ENCODE measurements at regions not wholly inside any gene's neighbourhood (a gene's known extent, or its start where the extent isn't known, plus 50 kb on each side); places are given as distances from the start of the nearest gene placed in this dataset.

- no peaks in the 10 kb centered on the region for H3K36me3 ChIP-seq (replicated peaks; ENCODE audit: low read depth, low read length)
- TF ChIP-seq EZH2phosphoT487 (IDR thresholded peaks at IDR 0.05; ENCODE audit: low read depth) (no peak), CTCF (IDR thresholded peaks at IDR 0.05; ENCODE audit: low read depth, low read length) (no peak)
- H3K27me3 ChIP-seq (ENCODE audit: low read depth, low read length), result peaks cover 22% of the 10 kb centered on the region; the same call in 1 of the 2 replicates
- no peaks in the 10 kb centered on the region for H3K9me3 ChIP-seq (ENCODE audit: insufficient read depth, low read length)
- H3K9ac ChIP-seq (ENCODE audit: low read length), result no peak overlapping the region
- H3K4me1 ChIP-seq (ENCODE audit: low read length), result no peaks in the 10 kb centered on the region
- H3K4me2 ChIP-seq (ENCODE audit: low read length), result no peak overlapping the region
- no peaks in the 10 kb centered on the region for H4K20me1 ChIP-seq (ENCODE audit: insufficient read depth, low read length)
- H2AFZ ChIP-seq (ENCODE audit: low read depth, low read length), result no peak overlapping the region
- no peaks in the 10 kb centered on the region for H3K79me2 ChIP-seq (ENCODE audit: low read length)
- H3K27ac ChIP-seq (ENCODE audit: low read length), result no peak overlapping the region
- no peak overlapping the region for H3K4me3 ChIP-seq (ENCODE audit: low read length)
These were observed 50.5 kb upstream of the DLX2 start for GRCh38 chr2:172153156-172153555.

- Histone ChIP-seq H3K27ac (ENCODE audit: low read length) (no peak overlapping the region), H3K79me2 (ENCODE audit: low read length) (no peaks in the 10 kb centered on the region), H3K9me3 (ENCODE audit: insufficient read depth, low read length) (no peaks in the 10 kb centered on the region), H4K20me1 (ENCODE audit: insufficient read depth, low read length) (no peaks in the 10 kb centered on the region), H2AFZ (ENCODE audit: low read depth, low read length) (no peak overlapping the region), H3K36me3 (replicated peaks; ENCODE audit: low read depth, low read length) (no peaks in the 10 kb centered on the region), H3K4me1 (ENCODE audit: low read length) (no peaks in the 10 kb centered on the region), H3K27me3 (ENCODE audit: low read depth, low read length) (peaks cover 22% of the 10 kb centered on the region; the same call in 1 of the 2 replicates), H3K9ac (ENCODE audit: low read length) (no peak overlapping the region), H3K4me2 (ENCODE audit: low read length) (no peak overlapping the region), H3K4me3 (ENCODE audit: low read length) (no peak overlapping the region)
- TF ChIP-seq EZH2phosphoT487 (IDR thresholded peaks at IDR 0.05; ENCODE audit: low read depth) (no peak), CTCF (IDR thresholded peaks at IDR 0.05; ENCODE audit: low read depth, low read length) (no peak)
These were observed 51.1 kb upstream of the DLX2 start for GRCh38 chr2:172153757-172154156.

GRCh38 chr2:172155752-172156151 lies 53.1 kb upstream of the DLX2 start:
- Histone ChIP-seq H3K79me2 (ENCODE audit: low read length) (no peaks in the 10 kb centered on the region), H4K20me1 (ENCODE audit: insufficient read depth, low read length) (no peaks in the 10 kb centered on the region), H3K36me3 (replicated peaks; ENCODE audit: low read depth, low read length) (no peaks in the 10 kb centered on the region), H3K27ac (ENCODE audit: low read length) (no peak overlapping the region), H2AFZ (ENCODE audit: low read depth, low read length) (no peak overlapping the region), H3K9me3 (ENCODE audit: insufficient read depth, low read length) (no peaks in the 10 kb centered on the region), H3K9ac (ENCODE audit: low read length) (no peak overlapping the region), H3K4me1 (ENCODE audit: low read length) (no peaks in the 10 kb centered on the region), H3K27me3 (ENCODE audit: low read depth, low read length) (peaks cover 22% of the 10 kb centered on the region; the same call in 1 of the 2 replicates), H3K4me2 (ENCODE audit: low read length) (no peak overlapping the region), H3K4me3 (ENCODE audit: low read length) (no peak overlapping the region)
- no peak for TF ChIP-seq CTCF (IDR thresholded peaks at IDR 0.05; ENCODE audit: low read depth, low read length)
- no peak for TF ChIP-seq EZH2phosphoT487 (IDR thresholded peaks at IDR 0.05; ENCODE audit: low read depth)

- no peak for TF ChIP-seq EZH2phosphoT487 (IDR thresholded peaks at IDR 0.05; ENCODE audit: low read depth)
- TF ChIP-seq CTCF (IDR thresholded peaks at IDR 0.05; ENCODE audit: low read depth, low read length), result no peak
- Histone ChIP-seq H3K4me1 (ENCODE audit: low read length) (no peaks in the 10 kb centered on the region), H3K9ac (ENCODE audit: low read length) (no peak overlapping the region), H2AFZ (ENCODE audit: low read depth, low read length) (no peak overlapping the region), H4K20me1 (ENCODE audit: insufficient read depth, low read length) (no peaks in the 10 kb centered on the region), H3K9me3 (ENCODE audit: insufficient read depth, low read length) (no peaks in the 10 kb centered on the region), H3K79me2 (ENCODE audit: low read length) (no peaks in the 10 kb centered on the region), H3K27me3 (ENCODE audit: low read depth, low read length) (peaks cover 10% of the 10 kb centered on the region; the same call in 1 of the 2 replicates), H3K4me2 (ENCODE audit: low read length) (no peak overlapping the region), H3K27ac (ENCODE audit: low read length) (no peak overlapping the region), H3K36me3 (replicated peaks; ENCODE audit: low read depth, low read length) (no peaks in the 10 kb centered on the region), H3K4me3 (ENCODE audit: low read length) (no peak overlapping the region)
These were observed 58.1 kb upstream of the DLX2 start for GRCh38 chr2:172160839-172161238.

Measured in OCI-LY3 (cell line).